ENCODE measurements at regions not wholly inside any gene's neighbourhood (a gene's known extent, or its start where the extent isn't known, plus 50 kb on each side); places are given as distances from the start of the nearest gene placed in this dataset.

DNA sequence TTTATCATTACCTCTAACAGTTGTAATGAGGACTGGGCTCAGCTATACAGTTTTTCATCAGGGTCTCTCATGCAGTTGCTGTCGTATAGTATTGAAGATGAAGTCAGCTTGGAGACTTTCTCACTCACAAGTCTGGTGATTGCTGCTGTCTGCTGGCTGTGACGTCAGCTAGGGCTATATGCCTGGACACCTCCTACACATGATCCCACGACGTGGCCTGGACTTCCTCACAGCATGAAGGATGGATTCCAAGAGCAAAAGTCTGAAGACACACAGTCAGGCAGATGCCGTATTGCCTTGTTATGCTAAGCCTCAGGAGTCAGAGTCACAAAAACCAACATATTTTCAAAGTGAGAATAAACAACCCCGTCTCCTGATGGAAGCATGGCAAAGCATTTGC is 193.3 kb downstream of the LURAP1L start:
- Histone ChIP-seq H3K4me1 (no peaks in the 10 kb centered on the region), H3K4me3 (no peak overlapping the region), H3K9me3 (no peaks in the 10 kb centered on the region), H3K36me3 (no peaks in the 10 kb centered on the region), H3K27me3 (replicated peaks in 1 of 7) (no peaks in the 10 kb centered on the region), H3K27ac (no peak overlapping the region)
- intact Hi-C loops (cut with DNase I; ENCODE audit: low total_unique reads): no loop called here
- WGBS, 5 donors: 77 to 89% (median 84%) methylated on average over 6 of the region's 6 CpGs
- DNase-seq: no peak
- TF ChIP-seq POLR2AphosphoS5 (IDR thresholded peaks at IDR 0.05): no peak

GRCh38 chr9:12972608-12973589 is 198.1 kb downstream of the LURAP1L start:
- Histone ChIP-seq H3K27me3 (replicated peaks in 1 of 7) (no peaks in the 10 kb centered on the region), H3K27ac (peak overlapping the region in 1 of 8 donors; percentile 10), H3K9me3 (peaks cover 0 to 4% (median 0%) of the 10 kb centered on the region in 8 donors), H3K4me3 (no peak overlapping the region), H3K4me1 (no peaks in the 10 kb centered on the region), H3K36me3 (no peaks in the 10 kb centered on the region)
- DNase-seq: no peak
- 43 to 59% (median 50%) methylated on average over 8 of the region's 8 CpGs for WGBS, 5 donors
- no peak for TF ChIP-seq POLR2AphosphoS5 (IDR thresholded peaks at IDR 0.05)
- no peak for TF ChIP-seq POLR2A (IDR thresholded peaks at IDR 0.05)
- TF ChIP-seq, protein P1, sequence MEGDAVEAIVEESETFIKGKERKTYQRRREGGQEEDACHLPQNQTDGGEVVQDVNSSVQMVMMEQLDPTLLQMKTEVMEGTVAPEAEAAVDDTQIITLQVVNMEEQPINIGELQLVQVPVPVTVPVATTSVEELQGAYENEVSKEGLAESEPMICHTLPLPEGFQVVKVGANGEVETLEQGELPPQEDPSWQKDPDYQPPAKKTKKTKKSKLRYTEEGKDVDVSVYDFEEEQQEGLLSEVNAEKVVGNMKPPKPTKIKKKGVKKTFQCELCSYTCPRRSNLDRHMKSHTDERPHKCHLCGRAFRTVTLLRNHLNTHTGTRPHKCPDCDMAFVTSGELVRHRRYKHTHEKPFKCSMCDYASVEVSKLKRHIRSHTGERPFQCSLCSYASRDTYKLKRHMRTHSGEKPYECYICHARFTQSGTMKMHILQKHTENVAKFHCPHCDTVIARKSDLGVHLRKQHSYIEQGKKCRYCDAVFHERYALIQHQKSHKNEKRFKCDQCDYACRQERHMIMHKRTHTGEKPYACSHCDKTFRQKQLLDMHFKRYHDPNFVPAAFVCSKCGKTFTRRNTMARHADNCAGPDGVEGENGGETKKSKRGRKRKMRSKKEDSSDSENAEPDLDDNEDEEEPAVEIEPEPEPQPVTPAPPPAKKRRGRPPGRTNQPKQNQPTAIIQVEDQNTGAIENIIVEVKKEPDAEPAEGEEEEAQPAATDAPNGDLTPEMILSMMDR (IDR thresholded peaks at IDR 0.05 in 8 of 11, conservative IDR thresholded peaks at IDR 0.05 in 3 of 11): no peak
- intact Hi-C loops (cut with DNase I; ENCODE audit: low total_unique reads): no loop called here

DNA sequence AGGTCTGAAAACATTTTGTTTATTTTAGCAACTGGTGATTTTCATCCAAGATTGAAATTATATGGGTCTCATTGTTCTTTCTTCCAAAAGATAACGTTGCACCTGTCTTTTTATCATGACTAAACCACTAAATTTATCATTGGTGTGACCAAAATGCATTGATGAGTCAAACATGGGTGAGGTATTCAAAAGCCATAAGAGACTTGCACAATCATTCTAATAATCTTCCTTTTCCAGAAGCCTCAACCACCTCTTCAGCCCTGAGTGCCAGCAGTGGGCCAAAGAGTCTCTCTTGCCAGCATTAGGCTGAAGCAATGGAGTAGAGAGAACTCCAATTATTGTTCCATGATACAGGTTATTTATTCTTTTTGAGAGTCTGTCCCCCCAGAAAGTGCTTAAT is 198.9 kb downstream of the LURAP1L start:
- Histone ChIP-seq H3K9me3 (peaks cover 0 to 4% (median 0%) of the 10 kb centered on the region in 8 donors), H3K27me3 (replicated peaks in 1 of 7) (no peaks in the 10 kb centered on the region), H3K36me3 (no peaks in the 10 kb centered on the region), H3K4me3 (no peak overlapping the region), H3K27ac (no peak overlapping the region), H3K4me1 (no peaks in the 10 kb centered on the region)
- TF ChIP-seq POLR2A (IDR thresholded peaks at IDR 0.05): no peak
- TF ChIP-seq POLR2AphosphoS5 (IDR thresholded peaks at IDR 0.05): no peak
- TF ChIP-seq, protein P1 (IDR thresholded peaks at IDR 0.05 in 8 of 11, conservative IDR thresholded peaks at IDR 0.05 in 3 of 11): no peak
- DNase-seq: no peak
- WGBS, 5 donors: 51 to 75% (median 56%) methylated on average over 1 of the region's 1 CpG
- intact Hi-C loops (cut with DNase I; ENCODE audit: low total_unique reads): no loop called here

GRCh38 chr9:12974671-12975070 is 199.9 kb downstream of the LURAP1L start:
- no peak for DNase-seq
- WGBS, 5 donors: 62 to 77% (median 72%) methylated on average over 1 of the region's 1 CpG
- Histone ChIP-seq H3K4me1 (no peaks in the 10 kb centered on the region), H3K27me3 (replicated peaks in 1 of 7) (no peaks in the 10 kb centered on the region), H3K4me3 (no peak overlapping the region), H3K27ac (no peak overlapping the region), H3K36me3 (no peaks in the 10 kb centered on the region), H3K9me3 (peaks cover 0 to 4% (median 0%) of the 10 kb centered on the region in 8 donors)
- TF ChIP-seq POLR2A (IDR thresholded peaks at IDR 0.05): no peak
- TF ChIP-seq POLR2AphosphoS5 (IDR thresholded peaks at IDR 0.05): no peak
- TF ChIP-seq, protein P1 (IDR thresholded peaks at IDR 0.05 in 8 of 11, conservative IDR thresholded peaks at IDR 0.05 in 3 of 11): no peak
- intact Hi-C loops (cut with DNase I; ENCODE audit: low total_unique reads): no loop called here
